Heart left ventricle (tissue), 13 donors: ENCODE measurements at regions not wholly inside any gene's neighbourhood (a gene's known extent, or its start where the extent isn't known, plus 50 kb on each side); places are given as distances from the start of the nearest gene placed in this dataset.

Source experiments
- CTCF ChIP-seq, 12 donors: fragments of 200-600 bp; sonication (generic) in 4 of 12; IDR thresholded peaks; one replicate each; pipeline versions ENCODE4 v1.5.0 to v1.8.0; 2018 to 2022; ENCODE audit warnings: antibody characterized with exemption in 12 of 12, mild to moderate bottlenecking in 5 of 12
- POLR2A ChIP-seq, 2 donors: fragments of 450-650 bp; IDR thresholded peaks; one replicate each; pipeline ENCODE4 v1.6.1; 2017; ENCODE audit warnings: antibody characterized with exemption in 2 of 2, mild to moderate bottlenecking in 2 of 2, moderate library complexity in 2 of 2
- donor health status: ischemic (EF 13 %, LVEDD 7.1; RV severe dilation, severe dysfunction).
- donor health status: DM: no; HTN: yes; CAD: no.
- donor health status: DM: no; HTN: no; CAD: no.
- donor health status: ischemic (EF 25% LVEDD 6.9; RV normal size, moderate dysfunction).
- donor health status: ischemic (EF 25% LVEDD 5.7; RV mildly dilated, moderate dysfunction).
- donor health status: ischemic (EF 35%, LVEDD 5.7; RV mildly dilated, moderate dysfunction).
- donor health status: nonischemic (EF 11% LVEDD 7.7; RV severe dilation, severe dysfunction).
- donor health status: DM: yes; HTN: yes; CAD: no.
- donor health status: PGD.
- donor health status: ischemic (EF 29% LVEDD 5.4; RV normal size, mild dysfunction).
- donor health status: nonischemic (EF 23%, LVEDD 6.1; RV moderate dilation, normal function).

GRCh38 chr13:65844266-65844841 lies 1385.8 kb downstream of the PCDH9 start:
- TF ChIP-seq CTCF (IDR thresholded peaks at IDR 0.05) (no peak), POLR2A (IDR thresholded peaks at IDR 0.05) (no peak)
